Hematopoietic multipotent progenitor cell treated with erythropoietin and hydrocortisone succinate and interleukin-3 and kit ligand, for 4 days (in vitro differentiated cells): ENCODE measurements at regions not wholly inside any gene's neighbourhood (a gene's known extent, or its start where the extent isn't known, plus 50 kb on each side); places are given as distances from the start of the nearest gene placed in this dataset.
"Not testable (repeated sequence)": the region's sequence is repeated elsewhere in the genome, so short reads cannot be mapped to it uniquely, and the experiment has no call there.

Experiments
- DNase-seq: peaks from one replicate; pipeline ENCODE4 v3.0.0-alpha.2; 2015

DNA sequence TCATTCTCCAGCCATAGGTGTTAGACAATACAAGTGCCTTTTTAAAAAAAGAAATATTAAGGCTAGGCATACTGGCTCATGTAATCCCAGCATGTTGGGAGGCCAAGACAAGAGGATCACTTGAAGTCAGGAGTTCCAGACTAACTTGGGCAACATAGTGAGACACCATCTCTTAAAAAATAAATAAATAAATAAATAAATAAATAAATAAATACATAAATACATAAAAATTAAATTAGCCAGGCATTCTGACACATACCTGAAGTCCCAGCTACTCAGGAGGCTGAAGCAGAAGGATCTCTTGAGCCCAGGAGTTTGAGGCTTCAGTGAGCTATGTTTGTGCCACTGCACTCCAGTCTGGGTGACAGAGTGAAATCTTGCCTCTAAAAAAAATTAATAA is 85.8 kb upstream of the ATP1B1 start:
- DNase-seq = no peak

DNA sequence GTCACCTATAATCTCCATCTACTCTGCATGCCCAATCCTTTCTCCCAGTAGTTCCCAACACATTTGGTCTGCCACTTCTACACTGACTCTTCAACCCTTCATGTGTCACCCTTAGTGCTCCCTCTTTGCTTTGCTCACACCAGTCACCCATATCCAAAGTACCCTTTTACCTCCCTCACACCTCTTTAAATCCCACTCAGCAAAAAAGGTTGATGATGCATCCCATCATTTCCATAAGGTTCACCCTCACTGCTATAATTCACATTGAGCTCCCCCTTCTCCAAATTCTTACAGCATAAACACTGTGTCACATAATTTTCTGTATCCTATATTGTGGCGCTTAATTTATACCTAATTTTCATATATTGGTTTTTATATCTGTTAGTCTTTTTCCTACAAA is 83.8 kb upstream of the ATP1B1 start:
- no peak for DNase-seq

GRCh38 chr1:169024255-169024654 is 82.2 kb upstream of the ATP1B1 start:
- no peak for DNase-seq

DNA sequence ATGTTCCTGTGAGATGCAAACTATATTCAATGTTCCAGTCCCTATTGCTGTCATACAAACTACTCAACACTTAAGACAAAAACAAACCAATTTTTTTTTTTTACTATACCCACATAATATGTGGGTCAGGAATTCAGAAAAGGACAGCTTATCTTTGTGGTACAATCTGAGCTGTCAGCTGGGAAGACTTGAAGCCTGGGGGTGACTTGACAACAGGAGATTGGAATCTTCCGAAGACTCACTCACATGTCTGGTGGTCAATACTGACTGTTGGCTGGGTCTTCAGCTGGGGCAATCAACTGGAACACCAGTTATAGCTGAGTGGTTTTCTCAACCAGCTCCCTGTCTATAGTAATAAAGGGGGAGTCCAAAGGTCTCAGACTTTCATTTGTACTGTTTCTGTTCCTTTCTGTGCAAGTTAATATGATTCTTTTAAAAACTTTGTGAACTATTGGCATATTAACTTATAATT is 81.7 kb upstream of the ATP1B1 start:
- DNase-seq = no peak

- no peak for DNase-seq
Measured at GRCh38 chr1:169025412-169025811, 81.1 kb upstream of the ATP1B1 start.

DNA sequence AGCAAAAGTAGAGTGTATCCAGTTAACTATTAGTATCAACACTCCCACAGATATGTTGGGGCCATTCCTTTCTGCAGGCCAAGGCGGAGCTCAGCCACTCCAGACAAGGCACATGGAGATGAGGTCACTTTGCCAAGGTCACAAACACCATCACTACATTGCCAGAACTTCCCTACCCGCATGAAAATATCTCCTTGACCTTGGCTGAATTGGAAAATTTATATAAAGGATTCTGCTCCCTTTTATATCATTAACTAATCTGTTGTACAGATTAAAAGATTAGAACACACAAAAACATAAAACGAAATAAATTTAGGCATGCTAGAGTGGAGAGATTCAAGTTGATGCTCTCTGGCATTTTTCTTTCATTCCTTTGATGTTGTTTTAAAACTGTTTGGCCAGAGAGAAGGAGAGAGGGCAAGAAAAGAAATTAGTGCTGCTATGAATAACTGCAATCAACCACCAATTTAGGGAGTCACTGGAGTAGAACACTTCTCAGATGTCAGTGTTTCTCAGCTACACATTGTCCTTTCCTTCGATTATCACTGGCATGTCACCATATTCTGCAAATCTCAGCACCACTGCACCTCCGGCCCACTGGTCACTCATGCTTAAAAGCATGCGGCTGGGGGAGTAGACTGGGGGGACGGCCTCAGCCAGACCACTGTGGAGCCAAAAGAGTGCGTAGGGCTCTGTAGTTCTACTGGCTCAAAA is 78.7 kb upstream of the ATP1B1 start:
- DNase-seq = no peak

- no peak for DNase-seq
Measured at GRCh38 chr1:169031566-169032224, 74.8 kb upstream of the ATP1B1 start.

- peak; percentile 49 for DNase-seq
Measured at GRCh38 chr1:169041366-169041765, 65.1 kb upstream of the ATP1B1 start.

GRCh38 chr1:169042377-169042776 is 64.1 kb upstream of the ATP1B1 start:
- no peak for DNase-seq

GRCh38 chr1:169043823-169044222 is 62.7 kb upstream of the ATP1B1 start:
- DNase-seq = no peak

DNA sequence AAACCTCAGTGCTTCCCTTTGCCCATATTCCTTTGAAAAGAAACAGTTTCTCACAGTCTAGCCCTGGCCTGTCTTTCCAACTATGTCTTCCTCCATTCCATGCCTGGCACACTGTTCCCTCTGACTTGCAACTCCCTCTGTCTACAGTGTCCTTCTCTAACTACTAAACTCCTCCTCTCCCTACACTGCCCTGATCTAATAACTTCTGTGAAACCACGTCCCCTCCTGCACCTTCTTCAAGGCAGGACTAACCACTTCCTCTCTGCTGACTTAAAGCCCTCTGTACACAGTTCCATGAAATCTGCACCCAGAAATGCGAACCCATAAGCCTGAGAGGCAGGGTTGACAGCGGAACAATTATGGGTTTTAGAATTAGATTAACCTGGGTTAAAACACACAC is 62.2 kb upstream of the ATP1B1 start:
- peak; percentile 86 for DNase-seq

GRCh38 chr1:169044971-169045370 is 61.5 kb upstream of the ATP1B1 start:
- no peak for DNase-seq

GRCh38 chr1:169046671-169047070 is 59.8 kb upstream of the ATP1B1 start:
- no peak for DNase-seq

DNA sequence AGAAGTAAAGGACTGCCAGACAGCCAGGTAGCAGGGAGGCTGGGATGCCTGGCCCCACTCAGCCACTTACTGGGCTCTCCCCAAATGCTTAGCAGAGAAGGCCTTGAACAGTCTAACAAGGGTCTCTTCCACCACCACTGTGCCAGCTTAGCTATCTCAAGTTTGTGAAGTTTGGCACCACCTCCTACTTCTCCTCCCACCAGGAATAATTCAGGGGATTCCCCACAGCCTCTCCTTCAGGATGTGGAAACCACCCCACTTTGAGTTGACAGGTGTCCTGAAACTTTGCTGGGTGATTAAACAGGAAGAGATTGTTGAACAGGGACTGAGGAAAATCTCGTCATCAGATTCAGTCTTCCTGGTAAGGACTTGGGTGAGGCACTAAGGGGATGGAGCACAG is 59.4 kb upstream of the ATP1B1 start:
- no peak for DNase-seq

- DNase-seq = no peak
Measured at GRCh38 chr1:169048043-169048442, 58.4 kb upstream of the ATP1B1 start.

DNA sequence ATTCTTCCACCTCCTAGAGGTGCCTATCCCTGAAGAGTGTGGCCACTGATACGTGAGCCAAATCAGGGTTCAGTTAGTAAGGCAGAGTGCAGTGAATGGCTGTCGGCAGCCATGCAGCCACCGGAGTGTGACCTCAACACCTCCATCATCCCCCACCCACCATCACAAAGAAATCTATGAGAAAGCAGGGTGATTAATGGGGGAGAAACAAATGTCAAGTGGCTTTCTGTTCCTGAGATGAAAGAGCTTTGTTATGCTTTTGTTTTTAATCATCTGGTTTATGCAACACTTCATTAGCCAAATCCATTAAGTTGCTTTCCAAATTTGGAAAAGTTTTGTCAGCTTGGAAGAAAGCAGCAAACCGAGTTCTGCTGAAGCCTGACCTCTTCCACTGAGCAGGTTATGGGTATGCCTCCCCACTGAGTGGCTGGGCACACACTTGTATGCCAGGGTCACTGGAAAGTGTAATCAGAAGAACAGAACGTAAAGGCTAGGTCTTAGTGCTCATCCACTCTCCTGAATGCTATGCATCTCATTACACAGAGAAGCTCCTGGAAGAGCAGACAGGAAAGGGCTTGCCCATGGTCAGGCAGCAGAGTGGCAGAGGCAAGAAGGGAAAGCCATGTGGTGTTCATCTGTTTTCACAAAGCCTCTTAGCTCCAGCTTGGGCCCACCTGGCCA is 57.1 kb upstream of the ATP1B1 start:
- DNase-seq = no peak

DNA sequence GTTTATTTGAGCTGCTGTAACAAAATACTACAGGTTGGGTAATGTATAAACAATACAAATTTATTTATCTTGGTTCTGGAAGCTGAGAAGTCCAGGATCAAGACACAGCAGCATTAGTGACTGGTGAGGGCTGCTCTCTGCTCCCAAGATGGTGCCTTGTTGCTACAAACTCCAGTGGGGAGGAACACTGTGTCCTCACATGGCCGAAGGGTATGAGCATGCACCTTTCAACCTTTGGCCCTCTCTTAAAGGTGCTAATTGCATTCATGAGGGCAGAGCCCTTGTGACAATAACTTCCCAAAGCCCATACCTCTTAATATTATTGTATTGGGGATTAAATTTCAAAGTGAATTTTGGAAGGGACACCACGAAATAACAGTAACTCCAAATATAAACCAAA is 55.3 kb upstream of the ATP1B1 start:
- no peak for DNase-seq

DNA sequence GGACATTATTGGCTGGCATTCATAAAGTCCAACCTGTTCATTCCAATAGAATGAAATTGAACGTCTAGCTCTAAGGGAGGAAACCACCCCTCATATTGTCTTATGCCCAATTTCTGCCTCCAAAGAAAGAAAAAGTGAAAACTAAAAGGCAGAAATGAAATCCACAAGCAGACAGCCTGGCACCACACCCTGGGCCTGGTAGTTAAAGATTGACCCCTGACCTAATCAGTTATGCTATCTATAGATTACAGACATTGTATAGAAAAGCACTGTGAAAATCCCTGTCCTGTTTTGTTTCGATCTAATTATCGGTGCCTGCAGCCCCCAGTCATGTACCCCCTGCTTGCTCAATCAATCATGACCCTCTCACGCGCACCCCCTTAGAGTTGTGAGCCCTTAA is 54.3 kb upstream of the ATP1B1 start:
- not testable (repeated sequence) for DNase-seq

DNA sequence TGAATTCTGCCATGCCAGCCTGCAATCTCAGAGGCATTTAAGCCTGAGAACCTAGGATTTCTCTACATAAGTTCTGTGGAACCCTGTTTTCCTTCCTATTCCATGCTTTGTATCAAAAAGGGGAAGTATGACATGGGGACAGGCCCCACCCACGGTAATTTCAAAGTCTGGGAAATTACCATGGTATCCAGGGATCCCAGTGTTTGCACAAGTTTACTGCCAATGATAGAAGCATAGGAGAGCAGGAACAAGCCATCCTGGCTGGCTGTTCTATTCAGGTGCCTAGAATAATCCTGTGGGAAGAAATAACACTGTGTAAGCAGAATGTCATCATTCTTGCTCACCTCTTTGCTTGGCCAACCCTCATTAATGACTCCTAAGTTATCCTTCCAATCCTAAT is 53.8 kb upstream of the ATP1B1 start:
- no peak for DNase-seq

DNA sequence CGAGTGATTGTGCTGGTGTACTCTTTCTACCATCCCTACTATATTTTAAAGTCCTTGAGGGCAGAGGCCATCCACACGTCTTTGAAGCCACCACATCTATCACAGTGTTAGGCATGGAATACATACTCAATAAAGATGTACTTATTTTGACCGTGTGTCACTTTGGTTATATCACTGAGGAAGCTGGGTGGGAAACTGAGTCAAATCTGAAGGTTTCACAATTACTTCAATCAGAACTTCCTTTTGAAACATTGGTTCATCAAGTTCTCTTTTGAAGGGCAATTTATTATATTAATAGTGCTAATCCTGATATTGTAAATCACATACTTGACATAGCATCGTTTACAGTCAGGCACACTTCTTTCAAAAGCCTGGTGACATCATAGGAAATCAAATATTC is 53.3 kb upstream of the ATP1B1 start:
- no peak for DNase-seq
